Type B pancreatic cell (in vitro differentiated cells): ENCODE measurements at regions not wholly inside any gene's neighbourhood (a gene's known extent, or its start where the extent isn't known, plus 50 kb on each side); places are given as distances from the start of the nearest gene placed in this dataset.

ENCODE experiments used
- DNase-seq: peaks from one replicate; pipeline ENCODE4 v3.0.0; 2021; ENCODE audit warnings: mixed read lengths; ENCODE audit not compliant: unreplicated experiment; ENCODE audit errors: extremely low spot score
- H3K27ac Mint-ChIP-seq: 2 replicates; pipeline ENCODE4 v1.8.0; 2021; ENCODE audit warnings: mild to moderate bottlenecking, mixed read lengths
- H3K27me3 Mint-ChIP-seq: 2 replicates; pipeline ENCODE4 v1.8.0; 2021; ENCODE audit warnings: mixed read lengths
- H3K36me3 Mint-ChIP-seq: 2 replicates; pipeline ENCODE4 v1.8.0; 2021; ENCODE audit warnings: mixed read lengths
- H3K4me1 Mint-ChIP-seq: one replicate; pipeline ENCODE4 v1.8.0; 2021; ENCODE audit warnings: mixed read lengths; ENCODE audit not compliant: unreplicated experiment
- H3K4me3 Mint-ChIP-seq: 2 replicates; pipeline ENCODE4 v1.8.0; 2021; ENCODE audit warnings: mild to moderate bottlenecking, mixed read lengths
- H3K9me3 Mint-ChIP-seq: 2 replicates; pipeline ENCODE4 v1.8.0; 2021; ENCODE audit warnings: mixed read lengths
- CTCF ChIP-seq: fragments of 200-600 bp; sonication (generic); conservative IDR thresholded peaks from 2 replicates; pipeline ENCODE4 v1.5.0; 2021; ENCODE audit warnings: antibody characterized with exemption, mild to moderate bottlenecking

- Mint-ChIP-seq H3K27me3 (peaks cover 5% of the 10 kb centered on the region), H3K36me3 (no peaks in the 10 kb centered on the region), H3K27ac (no peak overlapping the region), H3K4me1 (peaks cover 45% of the 10 kb centered on the region), H3K4me3 (no peak overlapping the region), H3K9me3 (no peaks in the 10 kb centered on the region)
- no peak for DNase-seq
- no peak for TF ChIP-seq CTCF
Measured at GRCh38 chr10:78584266-78584665, 484.5 kb upstream of the ZMIZ1 start.

GRCh38 chr10:78584681-78585080 is 484.1 kb upstream of the ZMIZ1 start:
- H3K27me3 Mint-ChIP-seq, result peaks cover 5% of the 10 kb centered on the region
- peaks cover 45% of the 10 kb centered on the region for H3K4me1 Mint-ChIP-seq
- no peaks in the 10 kb centered on the region for H3K9me3 Mint-ChIP-seq
- TF ChIP-seq CTCF, result no peak
- H3K4me3 Mint-ChIP-seq, result no peak overlapping the region
- DNase-seq, result no peak
- H3K36me3 Mint-ChIP-seq, result no peaks in the 10 kb centered on the region
- no peak overlapping the region for H3K27ac Mint-ChIP-seq

GRCh38 chr10:78585952-78586351 is 482.8 kb upstream of the ZMIZ1 start:
- Mint-ChIP-seq H3K27me3 (peaks cover 5% of the 10 kb centered on the region), H3K9me3 (no peaks in the 10 kb centered on the region), H3K4me1 (peaks cover 42% of the 10 kb centered on the region), H3K4me3 (no peak overlapping the region), H3K36me3 (no peaks in the 10 kb centered on the region), H3K27ac (no peak overlapping the region)
- no peak for TF ChIP-seq CTCF
- no peak for DNase-seq

GRCh38 chr10:78588194-78588811 is 480.5 kb upstream of the ZMIZ1 start:
- Mint-ChIP-seq H3K36me3 (no peaks in the 10 kb centered on the region), H3K27me3 (no peaks in the 10 kb centered on the region), H3K9me3 (no peaks in the 10 kb centered on the region), H3K4me3 (no peak overlapping the region), H3K27ac (peak overlapping the region; percentile 32), H3K4me1 (peaks cover 28% of the 10 kb centered on the region)
- DNase-seq, result peak; percentile 52
- no peak for TF ChIP-seq CTCF

- peaks cover 24% of the 10 kb centered on the region for H3K4me1 Mint-ChIP-seq
- H3K9me3 Mint-ChIP-seq, result no peaks in the 10 kb centered on the region
- H3K36me3 Mint-ChIP-seq, result no peaks in the 10 kb centered on the region
- no peaks in the 10 kb centered on the region for H3K27me3 Mint-ChIP-seq
- no peak overlapping the region for H3K27ac Mint-ChIP-seq
- no peak for TF ChIP-seq CTCF
- H3K4me3 Mint-ChIP-seq, result no peak overlapping the region
- no peak for DNase-seq
Measured at GRCh38 chr10:78589687-78590086, 479.1 kb upstream of the ZMIZ1 start.

- H3K4me3 Mint-ChIP-seq, result no peak overlapping the region
- no peak overlapping the region for H3K27ac Mint-ChIP-seq
- peaks cover 2% of the 10 kb centered on the region for H3K27me3 Mint-ChIP-seq
- no peaks in the 10 kb centered on the region for H3K9me3 Mint-ChIP-seq
- TF ChIP-seq CTCF, result no peak
- no peaks in the 10 kb centered on the region for H3K36me3 Mint-ChIP-seq
- H3K4me1 Mint-ChIP-seq, result peaks cover 17% of the 10 kb centered on the region
- DNase-seq, result no peak
Measured at GRCh38 chr10:78591066-78591465, 477.7 kb upstream of the ZMIZ1 start.
